Right ventricle myocardium superior (tissue), 1 donor: ENCODE measurements at regions not wholly inside any gene's neighbourhood (a gene's known extent, or its start where the extent isn't known, plus 50 kb on each side); places are given as distances from the start of the nearest gene placed in this dataset.

ENCODE experiments used
- ATAC-seq: fragments of 200-7000 bp; cut with Tn5 transposase; one replicate; pipeline ENCODE4 v1.9.1; 2020; ENCODE audit warnings: mild to moderate bottlenecking; ENCODE audit not compliant: poor library complexity
- DNase-seq: peaks from one replicate; pipeline ENCODE4 v3.0.0-alpha.2; 2020
- intact Hi-C: fragments of 100-400 bp; cut with DNase I; formaldehyde crosslinking; loops from one replicate; pipeline ENCODE4 v1.11.2; 2022
- donor health status: DM: no; HTN: yes; CAD: no; lungs with severe emphysema.

DNA sequence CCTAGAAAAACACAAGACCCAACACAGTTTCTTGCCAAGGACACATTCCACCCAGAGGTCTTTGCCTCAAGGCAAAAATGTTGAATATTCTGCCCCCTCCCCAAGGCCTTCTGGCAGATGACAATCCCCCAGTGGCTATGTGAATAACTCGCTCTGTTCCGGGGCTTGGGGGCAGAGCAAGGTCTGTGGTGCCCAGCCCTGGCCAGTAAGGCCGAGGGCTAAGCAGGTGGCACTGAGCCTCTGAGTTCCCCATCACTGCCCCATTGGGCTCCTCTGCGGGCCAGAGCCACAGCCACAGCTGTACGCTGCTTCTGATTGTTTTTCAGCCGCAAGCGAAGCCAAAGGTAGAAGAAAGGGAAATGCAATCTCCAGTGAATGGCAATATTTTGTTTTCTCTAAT is 567.9 kb downstream of the CCDC171 start:
- intact Hi-C loops, result no loop called here
- ATAC-seq (no peak), DNase-seq (no peak)

DNA sequence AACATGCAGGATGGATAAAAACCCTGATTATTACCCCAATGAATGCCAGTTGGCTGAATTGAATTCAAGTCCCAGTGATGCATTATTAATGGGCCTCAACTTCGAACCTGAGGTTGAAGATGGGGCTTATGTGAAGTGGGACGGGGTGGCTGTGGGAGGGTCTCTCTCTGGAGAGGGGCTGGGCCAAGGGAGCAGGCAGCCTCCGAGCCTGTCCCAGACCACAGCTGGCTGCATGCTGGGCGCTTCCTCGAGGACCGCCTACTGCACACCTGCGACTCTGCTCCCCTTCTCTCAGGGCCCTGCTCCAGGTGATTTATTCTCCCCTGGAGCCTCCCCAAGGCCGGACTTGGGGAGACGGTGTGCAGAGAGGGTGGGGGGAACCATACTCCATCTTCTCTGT is 568.3 kb downstream of the CCDC171 start:
- no peak for DNase-seq
- intact Hi-C loops, result no loop called here
- ATAC-seq, result no peak

DNA sequence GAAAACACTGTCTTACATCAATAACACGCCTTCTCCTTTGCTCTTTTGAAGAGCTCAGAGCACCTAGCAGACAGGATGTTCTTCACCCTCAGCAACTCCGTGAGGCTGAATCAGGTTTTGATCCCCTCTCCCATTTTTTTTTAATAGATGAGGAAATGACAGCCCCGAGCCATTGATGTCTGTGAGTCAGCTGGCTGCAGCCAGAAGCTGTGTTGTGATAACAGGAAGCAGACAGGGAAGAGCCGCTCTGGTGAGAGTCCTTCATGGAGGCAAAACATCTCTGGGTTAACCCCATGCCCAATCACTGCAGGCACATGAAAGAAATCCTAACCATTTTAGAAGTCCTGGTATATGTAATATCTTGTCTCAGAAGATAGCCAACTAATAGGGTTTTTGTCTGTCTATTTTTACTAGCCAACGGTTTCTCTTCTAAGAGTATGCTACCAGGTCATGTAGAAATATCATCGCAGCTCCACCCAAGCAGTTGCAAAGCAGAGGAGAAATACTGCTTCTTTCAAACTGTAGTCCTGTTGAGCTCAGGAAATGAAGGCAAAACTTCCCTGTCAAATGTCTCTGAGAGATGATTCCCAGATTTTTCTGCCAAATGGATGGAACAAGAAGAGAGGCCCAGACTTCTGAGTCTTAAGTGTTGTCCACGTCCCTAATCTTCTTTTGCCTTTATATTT is 568.9 kb downstream of the CCDC171 start:
- DNase-seq (no peak), ATAC-seq (no peak)
- intact Hi-C loops, result no loop called here

DNA sequence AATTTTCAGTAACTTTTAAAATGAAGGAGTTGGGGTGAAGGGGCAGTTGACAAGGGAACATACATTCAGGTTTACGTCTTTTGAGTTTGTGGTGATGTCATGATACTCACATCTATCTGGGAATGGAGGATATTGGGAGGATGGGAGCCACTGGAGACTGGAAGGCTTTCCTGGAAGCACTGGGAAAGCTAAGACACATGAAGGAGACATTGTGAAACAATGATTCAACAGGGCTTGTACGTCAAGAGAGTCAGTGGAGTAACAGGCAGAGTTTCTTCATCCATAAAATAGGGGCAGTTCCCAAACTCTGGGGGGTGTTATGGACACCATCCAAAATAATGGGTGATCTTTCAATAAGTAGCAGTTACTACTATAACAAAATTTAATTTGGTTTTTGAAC is 572.8 kb downstream of the CCDC171 start:
- intact Hi-C loops, result no loop called here
- no peak for ATAC-seq
- DNase-seq, result no peak

DNA sequence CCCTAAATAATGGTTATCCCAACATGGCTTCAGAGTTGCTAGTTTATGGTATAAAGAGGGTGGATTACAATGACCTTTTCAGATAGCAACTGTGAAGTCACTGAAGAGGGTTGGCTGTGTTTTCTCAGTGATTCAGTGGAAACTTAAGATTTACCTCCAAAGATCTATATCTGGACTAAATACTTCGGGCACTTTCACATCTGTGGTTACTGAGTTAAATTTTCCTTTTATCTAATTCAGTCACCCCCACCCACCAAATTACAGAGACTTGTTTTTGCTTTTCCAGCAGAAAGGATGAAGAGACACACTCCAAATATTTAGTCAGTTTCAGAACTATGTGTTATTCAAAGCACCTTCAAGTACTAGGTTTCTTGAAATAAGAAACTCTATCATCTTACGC is 573.2 kb downstream of the CCDC171 start:
- no peak for ATAC-seq
- intact Hi-C loops, result no loop called here
- DNase-seq, result no peak

DNA sequence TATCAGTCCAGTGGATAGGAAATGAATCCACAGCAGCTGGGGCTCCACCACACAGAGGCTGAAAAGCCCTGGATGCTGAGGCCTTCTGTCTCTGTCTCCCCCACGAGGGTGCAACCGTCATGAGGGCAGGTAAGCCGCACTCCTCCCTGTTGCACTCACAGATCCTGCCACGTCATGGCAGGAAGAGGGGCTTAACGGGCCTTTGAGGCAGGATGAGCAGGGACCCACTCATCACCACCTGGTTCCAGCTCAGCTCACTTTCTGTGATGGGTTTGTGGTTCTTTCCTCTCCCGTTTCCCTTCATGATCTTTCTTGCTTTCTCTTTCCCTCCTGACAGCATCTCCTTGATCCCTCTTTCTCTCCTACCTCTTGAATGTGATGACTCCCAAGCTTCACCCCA is 575.2 kb downstream of the CCDC171 start:
- ATAC-seq, result no peak
- DNase-seq, result no peak
- intact Hi-C loops, result no loop called here

DNA sequence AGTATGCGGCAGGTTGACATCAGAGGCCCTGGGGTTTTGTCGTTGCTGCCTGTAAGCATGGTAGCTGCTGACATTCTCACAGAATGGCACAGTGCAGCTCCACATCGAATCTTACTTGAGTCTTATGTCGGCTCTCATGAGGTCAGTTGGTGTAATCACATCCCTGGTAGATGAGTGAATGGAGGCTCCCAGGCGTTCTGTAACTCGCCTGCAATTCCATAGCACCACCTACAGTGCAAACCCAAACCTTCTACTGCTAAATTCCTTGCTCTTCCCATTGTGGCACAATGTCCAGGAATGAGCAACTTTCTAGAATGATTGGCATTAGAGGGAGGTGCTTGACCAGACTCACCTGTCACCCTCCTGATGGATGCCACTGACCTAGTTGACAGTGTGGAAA is 578.4 kb downstream of the CCDC171 start:
- DNase-seq, result no peak
- no peak for ATAC-seq
- intact Hi-C loops, result no loop called here

DNA sequence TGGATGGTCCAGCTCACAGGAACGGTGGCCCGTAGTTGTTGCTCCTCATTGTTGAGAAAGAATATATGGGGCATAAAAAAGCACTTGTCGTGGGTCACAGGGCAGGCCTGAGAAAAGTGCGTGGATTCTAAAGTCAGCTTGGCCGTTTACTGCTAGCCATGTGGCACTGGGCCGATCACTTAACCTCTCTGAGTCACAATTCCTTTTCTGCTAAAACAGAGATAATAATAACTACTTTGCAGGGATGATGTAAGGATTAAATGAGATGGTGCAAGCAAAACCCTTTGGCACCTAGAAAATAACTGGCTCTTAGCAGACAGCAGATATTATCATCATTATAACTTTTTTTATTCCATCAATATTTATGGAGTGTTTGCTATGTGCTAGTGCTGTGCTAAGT is 579.7 kb downstream of the CCDC171 start:
- no peak for ATAC-seq
- no peak for DNase-seq
- intact Hi-C loops, result no loop called here

DNA sequence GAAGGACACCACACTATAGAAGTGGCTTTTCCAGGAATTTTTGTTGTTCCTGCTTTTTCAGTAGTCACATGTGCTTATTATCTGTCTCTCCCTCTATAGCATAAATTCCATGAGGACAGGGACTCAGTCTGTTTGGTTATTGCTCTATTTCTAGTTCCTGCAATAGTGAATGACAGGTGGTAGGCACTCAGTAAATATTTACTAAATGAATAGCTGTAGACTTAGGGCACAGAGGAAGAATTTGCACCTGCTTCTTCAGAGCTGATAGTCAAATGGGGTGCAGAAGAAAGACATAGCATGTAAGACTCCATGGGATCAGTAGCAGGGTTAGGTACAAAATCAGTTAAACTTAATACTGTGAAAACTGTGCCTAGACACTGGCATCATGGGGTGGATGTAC is 580.2 kb downstream of the CCDC171 start:
- ATAC-seq (no peak), DNase-seq (no peak)
- intact Hi-C loops, result no loop called here

DNA sequence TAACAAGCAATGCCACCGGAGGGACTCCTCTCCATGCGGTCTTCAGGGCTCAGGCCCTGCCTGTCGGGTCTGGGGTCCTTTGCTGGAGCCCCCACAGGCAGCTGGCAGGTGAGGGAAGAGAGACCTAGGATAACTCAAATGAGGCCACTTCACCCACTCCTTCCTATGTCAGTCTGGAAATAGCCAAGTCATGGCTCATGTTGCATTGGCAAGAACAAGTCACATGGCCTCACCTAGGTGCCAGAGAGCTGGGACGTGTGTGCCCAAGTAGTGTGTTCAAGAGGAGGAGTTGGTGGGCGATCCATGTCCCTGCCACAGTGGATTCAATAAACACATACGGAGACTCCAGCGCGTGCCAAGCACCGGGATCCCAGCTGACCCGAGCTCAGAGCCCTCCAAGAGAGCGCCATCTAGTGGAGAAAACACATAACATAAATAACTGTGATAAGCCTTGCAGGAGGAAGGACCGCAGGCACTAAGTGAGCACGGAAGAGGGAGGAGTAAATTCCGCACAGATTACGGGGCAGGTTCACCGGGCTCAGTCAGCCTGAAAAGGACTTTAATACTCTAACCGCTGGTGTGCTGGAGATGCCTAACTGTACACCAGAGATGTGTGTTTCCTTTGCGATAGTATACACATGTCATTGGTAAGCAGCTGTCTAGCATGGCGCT is 580.8 kb downstream of the CCDC171 start:
- intact Hi-C loops, result no loop called here
- DNase-seq, result peak; percentile 64
- peak; percentile 57 for ATAC-seq

DNA sequence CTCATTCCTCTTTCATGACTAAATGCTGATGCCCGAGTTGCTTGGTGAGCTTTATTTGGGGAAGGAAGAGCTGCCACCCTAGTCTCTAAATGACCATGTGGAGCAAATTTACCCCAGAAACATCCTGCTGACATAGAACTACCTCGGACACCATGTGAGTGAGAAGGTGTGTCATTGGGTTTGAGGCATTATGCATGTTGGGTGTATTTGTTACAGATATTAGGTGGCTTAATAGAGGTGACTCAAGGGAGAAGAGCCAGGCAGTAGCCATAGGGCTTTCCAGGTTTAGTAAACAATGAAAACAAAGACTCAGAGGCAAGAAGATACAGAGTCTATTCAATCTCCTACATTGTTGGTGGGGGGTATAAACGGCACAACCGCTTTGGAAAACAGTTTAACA is 581.5 kb downstream of the CCDC171 start:
- ATAC-seq (no peak), DNase-seq (no peak)
- intact Hi-C loops, result no loop called here

DNA sequence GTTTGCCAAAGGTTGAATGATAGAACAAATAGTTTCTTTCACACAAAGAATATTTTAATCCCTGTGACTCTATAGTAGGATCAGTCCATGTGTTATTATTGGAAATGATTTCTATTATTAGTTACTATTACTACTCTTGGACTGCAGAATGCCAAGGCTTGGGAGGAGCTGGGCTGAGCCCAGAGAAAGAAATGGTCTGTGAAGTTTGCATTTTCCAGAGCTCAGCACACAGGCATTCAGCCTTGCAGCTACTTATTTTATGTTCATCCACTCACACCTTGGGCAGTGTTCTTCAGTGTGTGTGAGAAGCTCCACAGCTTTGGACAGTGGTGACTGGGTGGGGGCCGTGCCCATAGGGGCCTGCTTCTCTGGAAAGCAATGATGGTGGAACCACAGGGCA is 583.1 kb downstream of the CCDC171 start:
- ATAC-seq (no peak), DNase-seq (no peak)
- intact Hi-C loops, result no loop called here

DNA sequence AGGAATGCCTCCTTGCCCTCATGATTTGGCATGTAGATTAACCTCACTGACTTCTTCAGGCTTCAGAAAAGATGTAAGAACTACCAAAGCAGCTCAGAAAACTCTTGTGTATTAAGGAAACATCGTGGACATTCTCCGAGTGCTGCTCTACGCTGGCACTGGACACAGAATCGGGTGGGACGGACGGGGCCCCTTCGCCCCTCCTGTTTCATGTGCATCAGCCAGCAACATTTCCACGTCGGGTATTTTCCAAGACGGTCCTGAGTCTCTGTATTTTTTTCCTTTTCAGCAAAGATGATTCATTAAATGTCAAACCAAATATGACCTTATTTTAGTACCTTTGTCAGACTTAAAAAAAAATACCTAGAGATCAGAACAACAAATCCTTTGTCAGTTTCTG is 583.6 kb downstream of the CCDC171 start:
- intact Hi-C loops, result no loop called here
- no peak for ATAC-seq
- DNase-seq, result no peak

DNA sequence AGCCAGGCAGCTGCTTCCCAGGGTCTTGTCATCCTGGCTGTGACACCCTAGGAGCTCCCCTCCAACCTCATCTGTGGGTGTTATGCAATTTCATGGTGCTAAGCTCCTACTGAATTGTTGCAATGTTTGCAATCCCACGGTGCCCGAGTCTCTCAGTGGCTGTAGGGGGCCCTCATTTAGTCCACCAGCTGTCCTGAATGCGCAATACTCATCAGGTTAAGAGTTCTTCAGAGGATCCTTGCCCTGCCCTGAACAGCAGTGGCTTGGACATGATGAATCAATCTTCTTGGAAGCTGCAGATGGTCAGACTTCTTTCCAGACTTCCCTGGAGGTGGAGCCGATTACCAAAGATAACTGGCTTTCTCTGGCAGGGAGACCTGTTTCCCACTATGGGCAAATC is 584.1 kb downstream of the CCDC171 start:
- peak; percentile 61 for ATAC-seq
- no peak for DNase-seq
- intact Hi-C loops, result no loop called here

DNA sequence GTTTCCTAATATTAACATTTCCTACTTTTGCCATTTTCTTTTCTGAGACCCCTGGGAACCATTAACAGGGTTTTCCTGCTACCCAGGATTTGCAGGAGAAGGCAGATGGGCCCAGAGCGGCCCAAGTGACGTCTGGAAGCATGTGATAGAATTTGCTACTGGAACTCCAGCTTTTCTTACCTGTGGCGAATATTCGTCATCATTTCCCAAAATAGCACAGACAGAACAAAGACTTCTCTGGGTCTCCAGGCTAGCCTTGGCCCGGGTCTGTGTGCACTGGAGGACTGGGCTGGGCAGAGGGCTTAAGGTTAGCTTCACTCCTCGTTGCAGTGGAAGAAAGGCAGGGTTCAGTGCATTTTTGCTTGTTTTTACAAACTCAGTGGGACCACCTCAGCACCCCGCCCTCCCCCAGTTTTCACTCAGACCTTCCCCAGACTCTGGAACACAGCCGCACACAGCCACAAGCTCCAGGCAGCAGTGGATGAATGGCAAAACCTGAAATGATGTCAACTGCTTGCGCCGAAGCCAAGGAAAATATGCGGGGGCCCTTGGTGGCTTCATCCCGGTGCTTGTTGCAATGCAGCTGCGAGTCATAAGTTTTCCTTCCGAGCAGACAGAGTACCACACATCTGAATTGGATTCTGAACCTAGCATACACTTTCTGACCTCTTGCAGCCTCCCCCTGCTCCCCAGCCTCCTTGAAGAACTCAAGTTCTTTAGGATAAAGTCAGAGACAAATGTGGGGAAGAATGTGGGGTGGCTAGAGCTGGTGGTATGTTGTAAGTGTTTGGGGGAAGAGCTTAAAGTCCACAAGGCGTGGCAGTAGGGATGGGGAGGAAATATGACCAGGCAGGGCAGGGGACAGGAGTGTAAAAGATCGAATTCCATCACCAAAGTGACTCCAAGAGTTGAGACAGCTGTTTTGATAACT is 586.0 kb downstream of the CCDC171 start:
- ATAC-seq, result peak; percentile 65
- intact Hi-C loops, result no loop called here
- peak; percentile 69 for DNase-seq

DNA sequence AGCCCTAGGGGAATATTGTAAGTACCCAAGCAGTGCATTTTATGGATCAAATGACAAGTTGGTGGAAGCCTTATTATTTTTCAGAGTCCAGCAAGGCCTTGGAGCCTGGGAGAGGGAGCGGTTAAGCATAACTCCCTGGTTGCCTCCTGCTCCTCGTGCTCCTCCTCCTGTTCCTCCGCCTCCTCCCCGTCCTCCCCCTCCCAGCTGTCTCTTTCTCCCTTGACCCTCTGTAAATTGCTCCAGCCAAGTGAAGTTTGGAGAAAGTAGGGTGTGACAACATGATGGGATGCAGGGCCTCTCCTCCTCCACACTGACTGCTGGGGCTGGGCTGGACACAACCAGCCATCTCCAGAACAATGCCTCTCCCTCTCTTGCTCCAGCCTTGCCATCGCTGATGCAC is 586.9 kb downstream of the CCDC171 start:
- DNase-seq (peak; percentile 54), ATAC-seq (peak; percentile 69)
- intact Hi-C loops, result no loop called here

DNA sequence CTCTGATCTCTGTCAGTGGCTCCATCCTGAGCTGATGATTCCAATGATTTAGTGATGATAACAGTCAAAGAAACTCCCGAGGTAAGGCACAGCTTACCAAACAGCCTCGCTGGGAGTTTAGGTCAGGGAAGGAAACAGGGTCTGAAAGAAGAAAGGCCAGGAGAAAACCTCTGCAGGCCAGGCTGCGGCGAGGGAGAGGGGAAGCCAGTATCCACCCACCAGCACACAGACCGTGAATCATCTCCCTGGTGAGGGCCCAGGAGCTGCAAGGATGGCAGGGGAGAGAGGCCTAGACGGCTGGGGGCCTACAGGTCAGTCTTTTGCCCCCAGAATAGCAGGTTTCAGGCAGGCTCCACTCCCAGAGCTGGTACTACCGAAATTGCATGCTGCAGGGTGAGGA is 590.5 kb downstream of the CCDC171 start:
- DNase-seq, result no peak
- intact Hi-C loops, result no loop called here
- no peak for ATAC-seq

DNA sequence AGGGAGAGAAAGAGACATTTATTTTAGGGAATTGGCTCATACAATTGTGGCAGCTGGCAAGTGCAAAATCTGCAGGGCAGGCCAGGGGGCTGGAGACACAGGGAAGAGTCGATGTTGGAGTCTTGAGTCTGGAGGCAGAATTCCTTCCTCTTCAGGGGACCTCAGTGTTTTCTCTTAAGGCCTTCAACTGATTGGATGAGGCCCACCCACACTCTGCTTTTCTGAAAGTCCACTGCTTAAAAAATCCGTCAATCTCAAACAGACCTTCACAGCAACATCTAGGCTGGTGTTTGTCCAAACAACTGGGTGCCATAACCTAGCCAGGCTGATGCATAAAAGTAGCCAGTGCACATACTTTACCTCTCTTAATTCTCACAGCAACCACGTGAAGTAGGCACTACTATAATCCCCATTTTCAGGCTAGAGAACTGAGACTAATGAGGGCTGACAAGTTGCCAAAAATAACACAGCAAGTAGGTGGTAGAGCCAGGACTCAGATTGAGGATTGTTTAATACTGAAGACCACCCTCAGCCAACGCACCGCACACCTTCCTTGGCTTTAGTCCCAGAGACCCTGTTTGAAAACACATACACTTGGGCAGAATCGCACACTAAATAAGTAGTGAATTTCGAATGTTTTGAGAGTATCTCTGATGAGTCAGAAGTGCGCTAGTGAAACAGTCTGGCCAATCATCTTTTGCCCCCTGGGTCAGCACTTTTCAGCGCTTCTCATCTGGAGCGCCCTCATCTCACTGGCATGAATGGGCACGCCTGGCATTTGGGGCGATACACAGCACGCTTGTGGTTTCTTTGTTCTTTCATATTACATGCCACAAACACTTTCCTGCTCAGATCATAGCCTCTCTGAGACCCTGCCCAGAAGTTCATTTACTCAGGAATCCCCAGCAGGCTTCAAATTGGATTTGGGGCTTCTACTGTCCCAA is 591.4 kb downstream of the CCDC171 start:
- no peak for ATAC-seq
- intact Hi-C loops, result no loop called here
- DNase-seq, result no peak
